ENCODE measurements at regions not wholly inside any gene's neighbourhood (a gene's known extent, or its start where the extent isn't known, plus 50 kb on each side); places are given as distances from the start of the nearest gene placed in this dataset.

DNA sequence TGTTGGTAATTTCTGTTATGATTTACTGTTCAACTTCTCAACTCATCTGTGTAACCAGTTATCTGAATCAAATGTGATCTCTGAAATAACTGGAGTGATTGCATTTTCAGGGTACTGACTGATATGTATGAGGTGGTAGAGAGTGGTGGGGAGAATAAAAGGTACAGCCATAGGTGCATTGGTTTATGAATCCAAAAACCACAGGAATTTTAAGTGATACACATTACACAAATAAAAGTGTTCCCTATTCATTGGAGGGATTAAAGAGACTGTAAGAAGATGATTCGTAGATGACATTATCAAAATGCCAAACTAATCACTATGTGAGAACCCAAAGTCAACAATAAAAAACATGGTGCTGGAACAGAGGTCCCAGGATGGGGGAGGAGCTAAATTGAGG lies 158.7 kb upstream of the RSPO3 start:
- no peak for DNase-seq (ENCODE audit: low spot score)
- Histone ChIP-seq H3K9me3 (ENCODE audit: low read depth) (no peaks in the 10 kb centered on the region), H4K20me1 (ENCODE audit: low read depth) (no peaks in the 10 kb centered on the region), H3K4me1 (no peaks in the 10 kb centered on the region), H3K79me2 (ENCODE audit: low read depth) (no peaks in the 10 kb centered on the region), H3K4me2 (no peak overlapping the region), H2AFZ (replicated peaks) (no peak overlapping the region), H3F3A (ENCODE audit: low read depth) (no peaks in the 10 kb centered on the region), H3K4me3 (no peak overlapping the region), H3K27ac (no peak overlapping the region), H3K9ac (no peak overlapping the region), H3K27me3 (no peaks in the 10 kb centered on the region), H3K36me3 (no peaks in the 10 kb centered on the region)
- no peak overlapping the region for H3K27ac Mint-ChIP-seq
- H3K9me3 Mint-ChIP-seq = no peaks in the 10 kb centered on the region
- no peak overlapping the region for H3K4me3 Mint-ChIP-seq
- H3K27me3 Mint-ChIP-seq (ENCODE audit: insufficient read depth, low read depth) = peaks cover 5% of the 10 kb centered on the region
- H3K36me3 Mint-ChIP-seq = peaks cover 2% of the 10 kb centered on the region
- no peak for TF ChIP-seq EZH2phosphoT487 (IDR thresholded peaks at IDR 0.05)
- TF ChIP-seq EZH2 (IDR thresholded peaks at IDR 0.05) = no peak
- TF ChIP-seq, protein P1, sequence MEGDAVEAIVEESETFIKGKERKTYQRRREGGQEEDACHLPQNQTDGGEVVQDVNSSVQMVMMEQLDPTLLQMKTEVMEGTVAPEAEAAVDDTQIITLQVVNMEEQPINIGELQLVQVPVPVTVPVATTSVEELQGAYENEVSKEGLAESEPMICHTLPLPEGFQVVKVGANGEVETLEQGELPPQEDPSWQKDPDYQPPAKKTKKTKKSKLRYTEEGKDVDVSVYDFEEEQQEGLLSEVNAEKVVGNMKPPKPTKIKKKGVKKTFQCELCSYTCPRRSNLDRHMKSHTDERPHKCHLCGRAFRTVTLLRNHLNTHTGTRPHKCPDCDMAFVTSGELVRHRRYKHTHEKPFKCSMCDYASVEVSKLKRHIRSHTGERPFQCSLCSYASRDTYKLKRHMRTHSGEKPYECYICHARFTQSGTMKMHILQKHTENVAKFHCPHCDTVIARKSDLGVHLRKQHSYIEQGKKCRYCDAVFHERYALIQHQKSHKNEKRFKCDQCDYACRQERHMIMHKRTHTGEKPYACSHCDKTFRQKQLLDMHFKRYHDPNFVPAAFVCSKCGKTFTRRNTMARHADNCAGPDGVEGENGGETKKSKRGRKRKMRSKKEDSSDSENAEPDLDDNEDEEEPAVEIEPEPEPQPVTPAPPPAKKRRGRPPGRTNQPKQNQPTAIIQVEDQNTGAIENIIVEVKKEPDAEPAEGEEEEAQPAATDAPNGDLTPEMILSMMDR (IDR thresholded peaks at IDR 0.05) = no peak
- peaks cover 6% of the 10 kb centered on the region for H3K4me1 Mint-ChIP-seq

DNA sequence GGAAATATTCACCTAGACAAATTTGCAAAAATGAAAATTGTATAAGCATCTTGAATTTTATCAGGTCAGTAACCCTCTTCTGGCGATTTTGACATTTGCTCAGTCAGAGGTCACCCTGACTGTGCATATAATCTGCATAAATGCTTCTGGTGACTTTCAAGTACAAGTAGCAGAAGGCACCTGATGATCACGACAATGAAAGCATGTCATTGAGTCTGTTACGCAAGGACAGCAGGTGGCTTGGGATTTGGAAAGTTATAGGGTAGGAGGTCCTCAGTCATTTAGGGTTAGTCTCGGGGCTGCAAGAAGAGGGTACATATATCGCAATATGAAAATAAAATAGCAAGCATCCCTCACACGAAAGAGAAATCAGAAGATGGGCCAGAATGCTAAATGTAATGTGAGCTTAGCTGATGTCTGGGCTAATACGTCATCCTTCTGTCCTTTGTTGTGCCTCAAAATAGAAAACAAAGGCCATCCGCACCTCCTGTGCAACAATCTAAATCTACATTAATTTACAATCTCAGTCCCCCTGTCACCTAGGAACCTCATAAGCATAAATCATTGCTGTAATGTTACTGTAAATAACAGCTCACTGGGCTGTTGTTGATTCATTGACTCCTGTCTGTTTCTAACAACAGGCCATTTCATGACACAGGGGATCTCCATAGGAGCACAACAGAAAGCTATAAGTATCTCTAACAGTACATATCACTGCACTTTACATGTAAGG lies 155.2 kb upstream of the RSPO3 start:
- no peaks in the 10 kb centered on the region for H3K27me3 ChIP-seq
- H2AFZ ChIP-seq (replicated peaks) = peak overlapping the region; percentile 74
- H3K9me3 ChIP-seq (ENCODE audit: low read depth) = no peaks in the 10 kb centered on the region
- peaks cover 2% of the 10 kb centered on the region for H3K36me3 Mint-ChIP-seq
- no peak overlapping the region for H3K4me3 ChIP-seq
- H3K4me1 ChIP-seq = no peaks in the 10 kb centered on the region
- H4K20me1 ChIP-seq (ENCODE audit: low read depth) = no peaks in the 10 kb centered on the region
- H3K9ac ChIP-seq = no peak overlapping the region
- H3K9me3 Mint-ChIP-seq = no peaks in the 10 kb centered on the region
- H3F3A ChIP-seq (ENCODE audit: low read depth) = no peaks in the 10 kb centered on the region
- H3K27me3 Mint-ChIP-seq (ENCODE audit: insufficient read depth, low read depth) = peaks cover 5% of the 10 kb centered on the region
- H3K4me3 Mint-ChIP-seq = no peak overlapping the region
- TF ChIP-seq, protein P1 (IDR thresholded peaks at IDR 0.05) = no peak
- TF ChIP-seq EZH2 (IDR thresholded peaks at IDR 0.05) = no peak
- no peak overlapping the region for H3K27ac Mint-ChIP-seq
- no peaks in the 10 kb centered on the region for H3K79me2 ChIP-seq (ENCODE audit: low read depth)
- no peak for DNase-seq (ENCODE audit: low spot score)
- peaks cover 11% of the 10 kb centered on the region for H3K4me1 Mint-ChIP-seq
- no peak overlapping the region for H3K4me2 ChIP-seq
- no peaks in the 10 kb centered on the region for H3K36me3 ChIP-seq
- no peak overlapping the region for H3K27ac ChIP-seq

DNA sequence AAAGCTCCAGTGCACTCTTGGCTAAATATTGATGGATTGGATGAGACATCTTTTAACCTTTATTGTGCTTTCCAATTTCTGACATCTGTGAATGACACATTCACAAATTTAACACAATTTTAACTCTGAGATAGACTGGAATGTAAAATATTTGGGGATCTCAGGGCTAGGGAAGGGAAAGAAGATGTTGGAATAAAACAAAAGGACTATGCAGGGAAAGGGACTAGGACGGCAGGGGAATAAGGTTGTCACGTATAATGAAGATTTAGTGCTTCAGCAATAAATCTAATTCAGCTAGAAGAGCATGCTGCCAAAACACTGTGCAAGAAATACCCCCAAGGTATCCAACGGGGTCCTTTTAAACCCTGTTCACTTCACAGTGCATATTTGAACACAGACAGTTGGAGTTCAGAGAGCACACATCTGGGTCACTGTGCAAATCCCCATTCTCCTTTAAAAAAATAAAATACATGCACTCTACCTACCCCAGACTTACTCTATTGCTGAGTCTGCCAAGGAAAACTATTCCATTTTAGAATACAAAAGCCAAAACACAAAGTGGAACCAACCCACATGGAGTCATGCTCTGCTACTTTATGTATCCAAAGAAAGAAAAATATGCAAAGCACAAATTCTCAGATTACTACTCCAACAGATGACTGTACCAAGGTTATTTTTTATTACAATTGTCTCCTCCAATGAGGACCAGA lies 151.0 kb upstream of the RSPO3 start:
- Histone ChIP-seq H2AFZ (replicated peaks) (no peak overlapping the region), H3K9ac (no peak overlapping the region), H3F3A (ENCODE audit: low read depth) (no peaks in the 10 kb centered on the region), H3K27ac (no peak overlapping the region), H3K79me2 (ENCODE audit: low read depth) (no peaks in the 10 kb centered on the region), H3K27me3 (no peaks in the 10 kb centered on the region), H3K4me3 (no peak overlapping the region), H3K9me3 (ENCODE audit: low read depth) (no peaks in the 10 kb centered on the region), H3K4me2 (no peak overlapping the region), H3K36me3 (no peaks in the 10 kb centered on the region), H3K4me1 (no peaks in the 10 kb centered on the region), H4K20me1 (ENCODE audit: low read depth) (no peaks in the 10 kb centered on the region)
- DNase-seq (ENCODE audit: low spot score) = no peak
- Mint-ChIP-seq H3K4me1 (peaks cover 11% of the 10 kb centered on the region), H3K36me3 (peaks cover 2% of the 10 kb centered on the region), H3K4me3 (no peak overlapping the region), H3K9me3 (no peaks in the 10 kb centered on the region), H3K27me3 (ENCODE audit: insufficient read depth, low read depth) (peaks cover 6% of the 10 kb centered on the region), H3K27ac (no peak overlapping the region)
- TF ChIP-seq EZH2phosphoT487 (IDR thresholded peaks at IDR 0.05) = no peak

DNA sequence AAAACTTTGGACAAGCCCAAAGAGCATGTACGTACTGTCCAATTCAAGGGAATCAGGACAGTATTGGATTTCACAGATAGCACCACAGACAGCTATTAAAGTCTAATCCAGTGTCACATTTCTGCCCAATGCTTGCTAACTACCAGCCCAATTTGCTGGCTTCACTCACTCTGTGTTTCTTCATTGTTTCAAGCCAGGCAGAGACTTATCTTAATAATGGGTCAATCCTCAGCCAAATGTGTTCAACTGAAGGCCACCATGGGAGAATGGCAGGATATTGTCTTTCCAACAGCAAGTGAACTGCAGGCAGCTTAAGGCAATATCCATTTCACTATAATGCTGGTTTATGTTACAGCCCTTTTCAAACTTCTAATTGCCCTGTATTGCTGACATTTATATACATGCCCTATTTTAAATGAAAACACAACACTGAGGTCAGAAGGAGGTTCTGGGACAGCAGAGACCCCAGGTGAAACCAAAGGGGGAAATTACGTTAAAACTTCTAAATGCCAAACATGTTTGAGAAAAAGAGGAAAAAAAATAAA lies 142.1 kb upstream of the RSPO3 start:
- Histone ChIP-seq H3F3A (ENCODE audit: low read depth) (no peaks in the 10 kb centered on the region), H3K9me3 (ENCODE audit: low read depth) (no peaks in the 10 kb centered on the region), H3K9ac (no peak overlapping the region), H3K27ac (no peak overlapping the region), H3K79me2 (ENCODE audit: low read depth) (no peaks in the 10 kb centered on the region), H3K27me3 (no peaks in the 10 kb centered on the region), H4K20me1 (ENCODE audit: low read depth) (no peaks in the 10 kb centered on the region), H3K4me3 (no peak overlapping the region), H3K4me1 (peaks cover 9% of the 10 kb centered on the region), H3K4me2 (no peak overlapping the region), H2AFZ (replicated peaks) (no peak overlapping the region), H3K36me3 (no peaks in the 10 kb centered on the region)
- Mint-ChIP-seq H3K4me3 (no peak overlapping the region), H3K27me3 (ENCODE audit: insufficient read depth, low read depth) (peaks cover 2% of the 10 kb centered on the region), H3K4me1 (no peaks in the 10 kb centered on the region), H3K36me3 (peaks cover 4% of the 10 kb centered on the region), H3K9me3 (peaks cover 9% of the 10 kb centered on the region), H3K27ac (no peak overlapping the region)
- TF ChIP-seq, protein P1 (IDR thresholded peaks at IDR 0.05) = no peak
- TF ChIP-seq EZH2 (IDR thresholded peaks at IDR 0.05) = no peak
- peak; percentile 99 for TF ChIP-seq EZH2phosphoT487 (IDR thresholded peaks at IDR 0.05)
- peak; percentile 53 for DNase-seq (ENCODE audit: low spot score)

Measured in neural progenitor cell (in vitro differentiated cells).